ENCODE measurements at regions not wholly inside any gene's neighbourhood (a gene's known extent, or its start where the extent isn't known, plus 50 kb on each side); places are given as distances from the start of the nearest gene placed in this dataset.

- FAIRE-seq = no peak
- TF ChIP-seq GABPA (IDR thresholded peaks at IDR 0.05; ENCODE audit: borderline replicate concordance, insufficient read depth, low read length) (no peak), PHF8 (conservative IDR thresholded peaks at IDR 0.05; ENCODE audit: low read depth, low read length) (no peak), CHD1 (IDR thresholded peaks at IDR 0.05; ENCODE audit: low read depth, low read length) (no peak), SP1 (IDR thresholded peaks at IDR 0.05; ENCODE audit: low read depth, low read length) (no peak), MAX (IDR thresholded peaks at IDR 0.05) (no peak), FOSL1 (IDR thresholded peaks at IDR 0.05; ENCODE audit: insufficient read depth, low read depth, low read length) (no peak), CTBP2 (IDR thresholded peaks at IDR 0.05; ENCODE audit: borderline replicate concordance, insufficient read depth, insufficient read length, low read length) (no peak), POU5F1 (IDR thresholded peaks at IDR 0.05; ENCODE audit: low read depth, low read length) (no peak), RXRA (IDR thresholded peaks at IDR 0.05; ENCODE audit: insufficient read depth, low read depth, low read length) (no peak), EP300 (IDR thresholded peaks at IDR 0.05; ENCODE audit: borderline replicate concordance in 1 of 2, low read depth in 2 of 2, low read length in 2 of 2) (no peak), BCL11A (IDR thresholded peaks at IDR 0.05; ENCODE audit: low read depth in 2 of 2, low read length in 2 of 2) (no peak), KDM5A (IDR thresholded peaks at IDR 0.05; ENCODE audit: low read length) (no peak)
- TF ChIP-seq, protein P1, sequence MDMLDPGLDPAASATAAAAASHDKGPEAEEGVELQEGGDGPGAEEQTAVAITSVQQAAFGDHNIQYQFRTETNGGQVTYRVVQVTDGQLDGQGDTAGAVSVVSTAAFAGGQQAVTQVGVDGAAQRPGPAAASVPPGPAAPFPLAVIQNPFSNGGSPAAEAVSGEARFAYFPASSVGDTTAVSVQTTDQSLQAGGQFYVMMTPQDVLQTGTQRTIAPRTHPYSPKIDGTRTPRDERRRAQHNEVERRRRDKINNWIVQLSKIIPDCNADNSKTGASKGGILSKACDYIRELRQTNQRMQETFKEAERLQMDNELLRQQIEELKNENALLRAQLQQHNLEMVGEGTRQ (IDR thresholded peaks at IDR 0.05; ENCODE audit: low read length) = no peak
Observed at GRCh38 chr5:155367841-155368240, 354.3 kb downstream of the KIF4B start.

More at GRCh38 chr5:155367841-155368240, 354.3 kb downstream of the KIF4B start:
- Histone ChIP-seq H3K4me1 (replicated peaks in 1 of 4; ENCODE audit: control insufficient read depth in 3 of 4, insufficient read depth in 4 of 4, low read length in 3 of 4) (no peaks in the 10 kb centered on the region), H2AFZ (ENCODE audit: low read length) (no peak overlapping the region), H4K5ac (ENCODE audit: insufficient read length, low read depth, low read length) (no peak overlapping the region), H3K56ac (replicated peaks; ENCODE audit: insufficient read length, low read depth, low read length) (no peak overlapping the region), H3K18ac (ENCODE audit: extremely low read depth, low read length) (no peak overlapping the region), H2BK120ac (replicated peaks; ENCODE audit: low read depth, low read length) (no peak overlapping the region), H3K23me2 (ENCODE audit: low read depth, low read length) (no peaks in the 10 kb centered on the region), H2BK15ac (ENCODE audit: low read length) (no peak overlapping the region), H4K8ac (ENCODE audit: extremely low read depth, insufficient read depth, low read length) (no peak overlapping the region), H4K91ac (replicated peaks; ENCODE audit: insufficient read length, low read length) (no peak overlapping the region), H3K79me2 (ENCODE audit: control insufficient read depth in 1 of 2, insufficient read depth in 2 of 2, low read length in 2 of 2) (no peaks in the 10 kb centered on the region), H3K4me2 (ENCODE audit: insufficient read depth in 1 of 2, low read depth in 2 of 2, low read length in 2 of 2) (no peak overlapping the region), H3K36me3 (ENCODE audit: control insufficient read depth in 2 of 4, insufficient read depth in 4 of 4, low read length in 3 of 4) (no peaks in the 10 kb centered on the region), H2BK12ac (ENCODE audit: low read depth, low read length) (no peak overlapping the region), H2AK5ac (ENCODE audit: low read depth, low read length) (no peak overlapping the region), H3K27me3 (replicated peaks in 1 of 4; ENCODE audit: control insufficient read depth in 3 of 4, extremely low read depth in 1 of 4, insufficient read depth in 3 of 4, low read length in 3 of 4) (no peaks in the 10 kb centered on the region), H3K4me3 (ENCODE audit: extremely low read depth in 1 of 4, insufficient read depth in 2 of 4, low read depth in 3 of 4, low read length in 4 of 4) (no peak overlapping the region), H3K9me3 (ENCODE audit: insufficient read depth in 2 of 2, low read depth in 1 of 2, low read length in 1 of 2) (no peaks in the 10 kb centered on the region), H2BK20ac (ENCODE audit: low read length) (no peak overlapping the region), H3K9ac (replicated peaks in 1 of 4; ENCODE audit: extremely low read depth in 1 of 4, low read depth in 3 of 4, low read length in 3 of 4) (no peak overlapping the region), H3K79me1 (ENCODE audit: low read depth, low read length) (no peaks in the 10 kb centered on the region), H3K14ac (ENCODE audit: insufficient read length) (no peak overlapping the region), H3K27ac (ENCODE audit: low read depth, low read length) (no peak overlapping the region), H3K23ac (ENCODE audit: insufficient read length) (no peak overlapping the region), H2BK5ac (ENCODE audit: low read depth, low read length) (no peak overlapping the region), H3K4ac (replicated peaks; ENCODE audit: insufficient read length, low read depth, low read length) (no peak overlapping the region), H4K20me1 (replicated peaks in 1 of 2; ENCODE audit: control insufficient read depth in 1 of 2, insufficient read depth in 2 of 2, low read length in 2 of 2) (no peaks in the 10 kb centered on the region)
- ChIA-PET CTCF (ENCODE audit: partially characterized antibody) (interaction anchor here (1.2 kb wide), 1 partner anchor 218 kb away, joined by 3 read pairs; no protein-coding TSS in a partner anchor), POLR2A (ENCODE audit: partially characterized antibody) (no interaction called here)
- 93% methylated on average over 4 of the region's 4 CpGs; no CpG with 5 or more reads in 1 of the 2 experiments for WGBS, 2 experiments (ENCODE audit: extremely low coverage in 1 of 2, insufficient coverage in 1 of 2, insufficient read length in 1 of 2, insufficient replicate concordance in 2 of 2, low coverage in 1 of 2, low lambda C conversion rate in 2 of 2, missing lambda C conversion rate in 1 of 2)
- no peak for DNase-seq (ENCODE audit: low read depth in 1 of 2, low spot score in 2 of 2)

All from H1 (cell line).